ENCODE measurements at regions not wholly inside any gene's neighbourhood (a gene's known extent, or its start where the extent isn't known, plus 50 kb on each side); places are given as distances from the start of the nearest gene placed in this dataset.

- Histone ChIP-seq H3K4me3 (no peak overlapping the region), H3K27ac (no peak overlapping the region), H3K4me1 (no peaks in the 10 kb centered on the region), H3K27me3 (no peaks in the 10 kb centered on the region), H3K36me3 (no peaks in the 10 kb centered on the region), H3K9me3 (no peaks in the 10 kb centered on the region)
- TF ChIP-seq CTCF (IDR thresholded peaks at IDR 0.05) = no peak
- intact Hi-C loops (cut with DNase I; ENCODE audit: low total_unique reads) = no loop called here
- no peak for DNase-seq
These were observed 389.1 kb upstream of the TENM4 start for GRCh38 chr11:79829891-79830290.

- no peak for TF ChIP-seq CTCF (IDR thresholded peaks at IDR 0.05)
- Histone ChIP-seq H3K27ac (no peak overlapping the region), H3K36me3 (no peaks in the 10 kb centered on the region), H3K27me3 (no peaks in the 10 kb centered on the region), H3K4me1 (no peaks in the 10 kb centered on the region), H3K4me3 (no peak overlapping the region), H3K9me3 (no peaks in the 10 kb centered on the region)
- intact Hi-C loops (cut with DNase I; ENCODE audit: low total_unique reads) = no loop called here
- DNase-seq = no peak
These were observed 381.9 kb upstream of the TENM4 start for GRCh38 chr11:79822766-79823165.

- no peaks in the 10 kb centered on the region for H3K4me1 ChIP-seq
- no peak for TF ChIP-seq CTCF (IDR thresholded peaks at IDR 0.05)
- intact Hi-C loops (cut with DNase I; ENCODE audit: low total_unique reads) = no loop called here
- no peaks in the 10 kb centered on the region for H3K9me3 ChIP-seq
- H3K4me3 ChIP-seq = no peak overlapping the region
- DNase-seq = no peak
- H3K27me3 ChIP-seq = no peaks in the 10 kb centered on the region
- H3K36me3 ChIP-seq = no peaks in the 10 kb centered on the region
- no peak overlapping the region for H3K27ac ChIP-seq
These were observed 372.7 kb upstream of the TENM4 start for GRCh38 chr11:79813551-79813950.

- Histone ChIP-seq H3K9me3 (no peaks in the 10 kb centered on the region), H3K4me1 (no peaks in the 10 kb centered on the region), H3K27ac (no peak overlapping the region), H3K4me3 (no peak overlapping the region), H3K36me3 (no peaks in the 10 kb centered on the region), H3K27me3 (no peaks in the 10 kb centered on the region)
- TF ChIP-seq CTCF (IDR thresholded peaks at IDR 0.05) = no peak
- intact Hi-C loops (cut with DNase I; ENCODE audit: low total_unique reads) = no loop called here
- DNase-seq = no peak
These were observed 368.7 kb upstream of the TENM4 start for GRCh38 chr11:79809487-79809886.

GRCh38 chr11:79807506-79807905, 366.7 kb upstream of the TENM4 start:
- Histone ChIP-seq H3K36me3 (no peaks in the 10 kb centered on the region), H3K27me3 (no peaks in the 10 kb centered on the region), H3K4me1 (no peaks in the 10 kb centered on the region), H3K9me3 (no peaks in the 10 kb centered on the region), H3K27ac (no peak overlapping the region), H3K4me3 (no peak overlapping the region)
- DNase-seq = no peak
- TF ChIP-seq CTCF (IDR thresholded peaks at IDR 0.05) = no peak
- intact Hi-C loops (cut with DNase I; ENCODE audit: low total_unique reads) = no loop called here

GRCh38 chr11:79796704-79797103, 355.9 kb upstream of the TENM4 start:
- TF ChIP-seq CTCF (IDR thresholded peaks at IDR 0.05) = no peak

More at GRCh38 chr11:79796704-79797103, 355.9 kb upstream of the TENM4 start:
- Histone ChIP-seq H3K9me3 (no peaks in the 10 kb centered on the region), H3K4me1 (no peaks in the 10 kb centered on the region), H3K27me3 (no peaks in the 10 kb centered on the region), H3K36me3 (no peaks in the 10 kb centered on the region), H3K27ac (no peak overlapping the region), H3K4me3 (no peak overlapping the region)
- intact Hi-C loops (cut with DNase I; ENCODE audit: low total_unique reads) = no loop called here
- no peak for DNase-seq

Measured in tibial artery (tissue), 4 donors.